B cell (primary cell): ENCODE measurements at regions not wholly inside any gene's neighbourhood (a gene's known extent, or its start where the extent isn't known, plus 50 kb on each side); places are given as distances from the start of the nearest gene placed in this dataset.

ENCODE experiments used
- CTCF ChIP-seq: fragments of 200-600 bp; IDR thresholded peaks from one replicate; pipeline ENCODE4 v1.8.0; 2022; ENCODE audit warnings: antibody characterized with exemption, mild to moderate bottlenecking
- EZH2 ChIP-seq: IDR thresholded peaks from 2 replicates; pipeline ENCODE4 v1.6.1; 2012; ENCODE audit warnings: borderline replicate concordance, low read depth, mild to moderate bottlenecking, moderate library complexity, low read length; ENCODE audit not compliant: insufficient read depth, poor library complexity, severe bottlenecking

- no peak for TF ChIP-seq CTCF
- no peak for TF ChIP-seq EZH2
Observed at GRCh38 chr7:52925332-52925731, 110.1 kb upstream of the POM121L12 start.
